IPS-18a (cell line): ENCODE measurements at regions not wholly inside any gene's neighbourhood (a gene's known extent, or its start where the extent isn't known, plus 50 kb on each side); places are given as distances from the start of the nearest gene placed in this dataset.

Experiments used
- H3K27ac ChIP-seq: one replicate; pipeline ENCODE4 v1.5.1; 2013; ENCODE audit warnings: low read length
- H3K27me3 ChIP-seq: one replicate; pipeline ENCODE4 v1.6.1; 2013; ENCODE audit warnings: mild to moderate bottlenecking, low read length; ENCODE audit not compliant: control insufficient read depth, insufficient read depth
- H3K36me3 ChIP-seq: one replicate; pipeline ENCODE4 v1.6.1; 2013; ENCODE audit warnings: low read depth, low read length; ENCODE audit not compliant: control insufficient read depth
- H3K4me1 ChIP-seq: one replicate; pipeline ENCODE4 v1.6.1; 2013; ENCODE audit warnings: low read depth, low read length; ENCODE audit not compliant: control insufficient read depth
- H3K4me3 ChIP-seq: one replicate; pipeline ENCODE4 v1.5.1; 2013; ENCODE audit warnings: low read length
- H3K9ac ChIP-seq: one replicate; pipeline ENCODE4 v1.6.1; 2013; ENCODE audit warnings: mild to moderate bottlenecking, low read length, moderate library complexity
- H3K9me3 ChIP-seq: one replicate; pipeline ENCODE4 v1.6.1; 2013; ENCODE audit warnings: low read depth, low read length; ENCODE audit not compliant: control insufficient read depth

GRCh38 chr9:19992556-19992955, 203.7 kb upstream of the SLC24A2 start:
- Histone ChIP-seq H3K27me3 (no peaks in the 10 kb centered on the region), H3K36me3 (no peaks in the 10 kb centered on the region), H3K27ac (no peak overlapping the region), H3K9ac (no peak overlapping the region), H3K4me3 (no peak overlapping the region), H3K9me3 (no peaks in the 10 kb centered on the region), H3K4me1 (no peaks in the 10 kb centered on the region)

- Histone ChIP-seq H3K27me3 (no peaks in the 10 kb centered on the region), H3K9me3 (no peaks in the 10 kb centered on the region), H3K27ac (no peak overlapping the region), H3K36me3 (no peaks in the 10 kb centered on the region), H3K4me1 (peaks cover 6% of the 10 kb centered on the region), H3K9ac (no peak overlapping the region), H3K4me3 (no peak overlapping the region)
These were observed 200.4 kb upstream of the SLC24A2 start for GRCh38 chr9:19989213-19989612.

- Histone ChIP-seq H3K4me1 (peaks cover 6% of the 10 kb centered on the region), H3K4me3 (no peak overlapping the region), H3K9ac (no peak overlapping the region), H3K9me3 (no peaks in the 10 kb centered on the region), H3K36me3 (no peaks in the 10 kb centered on the region), H3K27me3 (no peaks in the 10 kb centered on the region), H3K27ac (no peak overlapping the region)
These were observed 199.4 kb upstream of the SLC24A2 start for GRCh38 chr9:19988281-19988680.

- no peak overlapping the region for H3K27ac ChIP-seq
- no peaks in the 10 kb centered on the region for H3K9me3 ChIP-seq
- H3K27me3 ChIP-seq, result no peaks in the 10 kb centered on the region
- no peak overlapping the region for H3K4me3 ChIP-seq
- peaks cover 6% of the 10 kb centered on the region for H3K4me1 ChIP-seq
- H3K9ac ChIP-seq, result no peak overlapping the region
- H3K36me3 ChIP-seq, result no peaks in the 10 kb centered on the region
These were observed 196.2 kb upstream of the SLC24A2 start for GRCh38 chr9:19985081-19985480.

GRCh38 chr9:19976226-19976625, 187.4 kb upstream of the SLC24A2 start:
- no peak overlapping the region for H3K9ac ChIP-seq
- H3K27ac ChIP-seq, result no peak overlapping the region
- H3K4me3 ChIP-seq, result no peak overlapping the region
- H3K4me1 ChIP-seq, result no peaks in the 10 kb centered on the region
- H3K36me3 ChIP-seq, result no peaks in the 10 kb centered on the region
- H3K27me3 ChIP-seq, result no peaks in the 10 kb centered on the region
- H3K9me3 ChIP-seq, result no peaks in the 10 kb centered on the region

- no peaks in the 10 kb centered on the region for H3K27me3 ChIP-seq
- H3K9ac ChIP-seq, result no peak overlapping the region
These were observed 186.7 kb upstream of the SLC24A2 start for GRCh38 chr9:19975499-19975898.

GRCh38 chr9:19969721-19970120, 180.9 kb upstream of the SLC24A2 start:
- Histone ChIP-seq H3K9ac (no peak overlapping the region), H3K4me3 (no peak overlapping the region), H3K27ac (no peak overlapping the region), H3K9me3 (no peaks in the 10 kb centered on the region), H3K36me3 (no peaks in the 10 kb centered on the region), H3K27me3 (no peaks in the 10 kb centered on the region), H3K4me1 (peaks cover 33% of the 10 kb centered on the region)

More at GRCh38 chr9:19975499-19975898, 186.7 kb upstream of the SLC24A2 start:
- H3K36me3 ChIP-seq, result no peaks in the 10 kb centered on the region
- H3K4me3 ChIP-seq, result no peak overlapping the region
- H3K9me3 ChIP-seq, result no peaks in the 10 kb centered on the region
- H3K4me1 ChIP-seq, result no peaks in the 10 kb centered on the region
- H3K27ac ChIP-seq, result no peak overlapping the region

GRCh38 chr9:19967888-19968459, 179.1 kb upstream of the SLC24A2 start:
- peak overlapping the region; percentile 41 for H3K9ac ChIP-seq
- H3K27me3 ChIP-seq, result no peaks in the 10 kb centered on the region
- no peaks in the 10 kb centered on the region for H3K36me3 ChIP-seq
- peaks cover 33% of the 10 kb centered on the region for H3K4me1 ChIP-seq
- no peaks in the 10 kb centered on the region for H3K9me3 ChIP-seq
- H3K27ac ChIP-seq, result peak overlapping the region; percentile 92
- peak overlapping the region; percentile 42 for H3K4me3 ChIP-seq

- Histone ChIP-seq H3K27me3 (no peaks in the 10 kb centered on the region), H3K4me3 (peak overlapping the region; percentile 42), H3K27ac (peak overlapping the region; percentile 49), H3K4me1 (peaks cover 33% of the 10 kb centered on the region), H3K9ac (peak overlapping the region; percentile 4), H3K9me3 (no peaks in the 10 kb centered on the region), H3K36me3 (no peaks in the 10 kb centered on the region)
These were observed 178.5 kb upstream of the SLC24A2 start for GRCh38 chr9:19967216-19967887.

- Histone ChIP-seq H3K4me3 (no peak overlapping the region), H3K27ac (no peak overlapping the region), H3K4me1 (peaks cover 33% of the 10 kb centered on the region), H3K9me3 (no peaks in the 10 kb centered on the region), H3K36me3 (no peaks in the 10 kb centered on the region), H3K9ac (no peak overlapping the region), H3K27me3 (no peaks in the 10 kb centered on the region)
These were observed 176.5 kb upstream of the SLC24A2 start for GRCh38 chr9:19965336-19965735.

GRCh38 chr9:19947996-19948395, 159.2 kb upstream of the SLC24A2 start:
- no peaks in the 10 kb centered on the region for H3K9me3 ChIP-seq
- H3K4me1 ChIP-seq, result no peaks in the 10 kb centered on the region
- no peak overlapping the region for H3K4me3 ChIP-seq
- no peaks in the 10 kb centered on the region for H3K27me3 ChIP-seq
- H3K27ac ChIP-seq, result no peak overlapping the region
- H3K36me3 ChIP-seq, result no peaks in the 10 kb centered on the region
- H3K9ac ChIP-seq, result no peak overlapping the region

GRCh38 chr9:19946441-19947109, 157.7 kb upstream of the SLC24A2 start:
- Histone ChIP-seq H3K9me3 (no peaks in the 10 kb centered on the region), H3K36me3 (no peaks in the 10 kb centered on the region), H3K4me3 (no peak overlapping the region), H3K27ac (no peak overlapping the region), H3K9ac (no peak overlapping the region), H3K4me1 (no peaks in the 10 kb centered on the region), H3K27me3 (no peaks in the 10 kb centered on the region)
